Peyer's patch (tissue), 4 donors: ENCODE measurements at regions not wholly inside any gene's neighbourhood (a gene's known extent, or its start where the extent isn't known, plus 50 kb on each side); places are given as distances from the start of the nearest gene placed in this dataset.

Experiments
- CTCF ChIP-seq, 6 experiments: fragments of 450-650 bp in 4 of 6; fragments of 200-600 bp in 2 of 6; sonication (generic) in 1 of 6; IDR thresholded peaks; one replicate each; pipeline ENCODE4 v1.5.1; 2017 to 2019; ENCODE audit warnings: antibody characterized with exemption in 6 of 6, mild to moderate bottlenecking in 3 of 6, moderate library complexity in 1 of 6
- POLR2A ChIP-seq, 2 donors: fragments of 450-650 bp; IDR thresholded peaks; one replicate each; pipeline ENCODE4 v1.5.1; 2017; ENCODE audit warnings: antibody characterized with exemption in 2 of 2, mild to moderate bottlenecking in 2 of 2, moderate library complexity in 2 of 2

GRCh38 chr4:181860668-181861067 is 382.5 kb upstream of the TENM3 start:
- TF ChIP-seq CTCF (IDR thresholded peaks at IDR 0.05): no peak
- TF ChIP-seq POLR2A (IDR thresholded peaks at IDR 0.05): no peak
